ENCODE measurements at regions not wholly inside any gene's neighbourhood (a gene's known extent, or its start where the extent isn't known, plus 50 kb on each side); places are given as distances from the start of the nearest gene placed in this dataset.

- no peak for DNase-seq (ENCODE audit: low spot score)
Measured at GRCh38 chr12:124411953-124412645, 117.2 kb downstream of the RFLNA start.

- DNase-seq (ENCODE audit: low spot score), result no peak
Measured at GRCh38 chr12:124411281-124411878, 116.5 kb downstream of the RFLNA start.

DNA sequence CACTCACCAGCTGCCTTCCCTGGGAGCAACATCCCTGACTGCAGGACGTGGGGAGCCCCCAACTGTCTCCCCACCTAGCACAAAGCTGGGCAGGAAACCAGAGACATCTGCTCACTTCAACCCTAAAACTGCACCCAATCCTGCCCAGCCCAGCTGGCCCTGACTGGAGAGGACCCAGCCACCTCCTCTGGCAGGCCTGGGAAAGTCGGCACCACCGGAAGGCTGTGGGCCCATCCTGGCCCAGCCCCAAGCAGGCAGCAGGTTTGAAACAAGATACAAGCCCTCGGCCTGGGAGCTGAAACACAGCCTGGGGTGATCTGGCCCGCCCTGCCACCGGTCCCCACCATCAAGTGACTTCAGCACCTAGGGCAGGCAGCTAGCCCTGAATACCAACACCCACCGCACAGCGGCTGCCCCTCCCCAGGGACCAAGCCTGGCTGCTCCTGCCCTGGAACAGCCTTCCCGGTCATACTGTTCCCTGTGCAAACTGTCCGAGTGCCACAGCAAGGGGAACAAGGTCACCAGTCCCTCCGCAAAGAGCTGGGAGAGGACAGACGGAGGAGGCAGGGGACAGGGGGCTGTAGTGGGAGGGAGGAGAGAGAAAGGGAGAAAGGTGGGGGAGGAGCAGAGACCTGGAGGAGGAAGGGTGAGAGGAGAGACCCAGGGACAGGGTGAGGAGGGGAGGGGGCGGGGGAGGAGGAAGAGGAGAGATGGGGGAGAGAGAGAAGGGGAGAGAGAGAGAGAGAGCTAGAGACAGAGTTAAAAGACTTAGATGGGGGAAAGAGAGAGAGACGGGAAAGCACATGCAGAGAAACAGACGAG lies 115.7 kb downstream of the RFLNA start:
- no peak for DNase-seq (ENCODE audit: low spot score)

DNA sequence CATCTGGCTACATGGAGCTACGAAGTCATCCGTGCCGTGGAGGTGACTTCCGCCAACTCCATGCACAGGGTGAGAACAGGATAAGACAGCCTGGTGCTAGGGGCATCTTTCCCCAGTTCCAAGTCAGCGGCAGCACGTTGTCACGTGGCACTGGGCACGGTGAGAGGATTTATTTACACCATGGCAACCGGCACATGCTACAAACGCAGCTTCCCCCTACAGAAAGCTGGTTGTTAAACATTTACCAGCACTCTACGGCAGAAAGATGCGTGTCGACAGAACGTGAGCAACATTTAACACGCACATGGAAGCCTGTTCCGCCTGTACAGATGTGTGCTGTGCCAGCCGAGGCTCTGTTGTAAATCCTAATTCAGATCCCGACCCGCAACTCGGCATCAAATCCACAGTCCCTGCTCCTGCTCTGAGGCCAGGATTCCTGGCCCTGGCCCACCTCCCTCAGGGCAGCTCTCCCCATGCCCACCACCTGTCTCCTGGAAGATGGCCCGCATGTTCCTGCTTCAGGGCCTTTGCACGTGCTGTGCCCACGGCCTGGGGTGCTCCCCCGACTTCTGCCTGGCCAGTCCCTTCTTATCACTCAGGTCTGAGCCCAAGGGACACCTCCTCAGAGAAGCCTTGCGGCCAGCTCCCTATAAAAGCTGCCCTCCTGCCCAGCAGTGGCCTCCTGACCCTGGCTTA lies 114.1 kb downstream of the RFLNA start:
- no peak for DNase-seq (ENCODE audit: low spot score)

DNA sequence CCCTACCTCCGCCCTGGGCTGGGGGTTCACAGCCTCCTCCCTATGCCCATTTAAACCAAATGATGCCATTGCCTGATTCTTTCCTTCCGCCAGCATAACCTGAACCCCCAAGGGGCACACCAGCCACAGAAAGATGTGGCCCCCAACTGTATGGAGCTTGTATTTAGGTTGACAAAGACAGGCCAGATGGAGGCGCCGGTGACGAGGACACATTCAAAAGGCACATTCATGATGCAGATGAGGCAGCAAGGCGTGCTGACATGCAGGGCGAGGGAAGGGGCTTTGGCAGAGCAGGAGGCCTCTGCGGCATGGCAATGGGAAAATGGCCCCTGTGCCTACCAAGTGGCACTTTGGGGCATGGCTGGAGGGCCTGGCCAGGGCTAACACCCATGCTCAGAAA lies 112.2 kb downstream of the RFLNA start:
- DNase-seq (ENCODE audit: low spot score), result no peak

DNA sequence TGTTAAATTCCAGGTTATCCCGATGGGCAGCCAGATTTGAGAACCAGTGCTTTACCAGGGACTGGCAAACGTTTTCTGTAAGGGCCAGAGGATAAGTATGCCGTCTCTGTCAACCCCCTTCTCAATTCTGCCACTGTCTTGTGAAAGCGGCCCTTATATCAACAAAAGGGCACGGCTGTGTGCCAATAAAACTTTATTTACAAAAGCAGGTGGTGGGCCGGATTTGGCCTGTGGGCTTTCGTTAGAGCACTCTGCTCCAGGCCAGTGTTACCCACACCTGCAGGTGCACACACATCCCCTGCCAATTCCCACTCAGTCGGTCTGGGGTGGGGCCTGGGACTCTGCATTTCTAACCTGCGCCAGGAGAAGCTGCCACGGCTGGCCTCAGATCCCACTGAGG lies 111.2 kb downstream of the RFLNA start:
- no peak for DNase-seq (ENCODE audit: low spot score)

DNA sequence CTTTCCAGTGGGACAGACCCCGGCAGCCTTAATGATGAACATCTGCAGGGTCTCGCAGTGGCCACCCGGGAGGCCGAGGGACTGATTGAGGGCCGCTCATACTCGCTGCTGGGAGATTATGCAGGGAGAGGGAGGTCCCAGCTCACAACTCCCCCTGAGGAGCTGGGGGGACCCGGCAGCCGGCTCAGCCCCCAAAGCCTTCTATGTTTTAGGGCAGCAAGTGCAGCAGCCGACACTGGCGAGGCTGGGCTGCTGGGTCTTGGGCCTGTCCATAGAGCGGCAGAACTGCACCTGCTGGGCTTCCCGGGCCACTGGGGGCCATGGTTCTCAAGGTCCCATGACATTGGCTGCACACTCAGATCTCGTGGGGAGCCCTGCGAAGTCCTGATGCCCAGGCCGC lies 110.7 kb downstream of the RFLNA start:
- no peak for DNase-seq (ENCODE audit: low spot score)

- no peak for DNase-seq (ENCODE audit: low spot score)
Measured at GRCh38 chr12:124405151-124405550, 110.3 kb downstream of the RFLNA start.

- DNase-seq (ENCODE audit: low spot score), result no peak
Measured at GRCh38 chr12:124404162-124404784, 109.4 kb downstream of the RFLNA start.

DNA sequence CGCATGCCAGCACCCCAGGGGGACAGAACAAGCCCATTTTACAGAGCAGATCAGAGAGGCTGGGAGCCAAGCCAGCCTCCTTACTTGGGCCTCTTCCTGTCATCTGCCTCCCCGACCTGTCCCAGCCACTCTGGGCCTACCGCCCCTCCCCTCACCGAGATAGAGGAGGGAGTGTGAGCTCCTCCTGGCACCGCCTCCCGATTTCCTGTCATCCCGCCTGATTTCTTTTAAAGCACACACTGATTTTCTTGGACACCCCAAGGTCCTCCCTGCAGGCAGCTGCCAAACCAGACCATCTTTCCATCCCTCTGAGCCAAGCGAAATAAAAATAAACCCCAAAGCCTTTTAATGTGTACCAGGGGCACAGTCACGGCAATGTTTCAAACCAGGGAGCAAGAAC lies 108.4 kb downstream of the RFLNA start:
- DNase-seq (ENCODE audit: low spot score), result no peak

DNA sequence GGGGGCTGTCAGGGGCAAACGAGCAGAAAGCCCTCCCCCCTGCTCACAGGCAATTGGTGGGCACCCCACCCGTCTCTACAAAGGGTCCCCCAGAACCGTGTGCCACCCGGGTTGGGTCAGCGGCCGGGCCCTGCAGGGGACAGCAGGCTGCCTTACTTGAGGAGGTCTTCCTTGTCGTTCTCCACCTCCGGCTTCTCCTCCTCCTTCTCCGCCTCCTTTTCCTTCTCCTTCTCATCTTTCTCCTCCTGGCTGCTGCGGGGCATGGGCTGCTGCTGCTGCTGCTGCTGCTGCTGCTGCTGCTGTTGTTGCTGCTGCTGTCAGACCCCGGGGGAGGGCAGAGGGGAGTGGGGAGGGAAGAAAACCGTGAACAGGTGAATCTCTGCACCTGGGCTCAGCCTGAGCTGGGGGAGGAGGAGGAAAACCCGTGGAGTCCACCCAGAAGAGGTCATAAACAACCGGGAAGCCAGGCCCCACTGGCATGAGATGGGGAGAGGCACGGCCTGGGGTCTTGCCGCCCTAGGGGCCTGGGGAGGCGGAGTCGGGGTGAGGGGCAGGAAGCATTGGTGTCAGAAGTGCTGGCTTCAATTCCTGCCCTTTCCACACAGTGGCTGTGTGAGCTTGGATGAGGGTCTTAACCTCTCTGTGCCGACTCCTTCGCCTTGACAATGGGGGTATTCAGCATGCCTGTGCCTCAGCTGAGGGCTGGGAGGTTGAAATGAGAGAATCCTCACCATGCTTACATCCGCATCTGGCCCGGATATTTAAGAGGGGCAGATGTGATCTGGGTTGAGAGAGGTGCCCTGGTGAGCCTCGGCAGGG lies 107.6 kb downstream of the RFLNA start:
- no peak for DNase-seq (ENCODE audit: low spot score)

- DNase-seq (ENCODE audit: low spot score), result no peak
Measured at GRCh38 chr12:124401704-124402221, 106.9 kb downstream of the RFLNA start.

DNA sequence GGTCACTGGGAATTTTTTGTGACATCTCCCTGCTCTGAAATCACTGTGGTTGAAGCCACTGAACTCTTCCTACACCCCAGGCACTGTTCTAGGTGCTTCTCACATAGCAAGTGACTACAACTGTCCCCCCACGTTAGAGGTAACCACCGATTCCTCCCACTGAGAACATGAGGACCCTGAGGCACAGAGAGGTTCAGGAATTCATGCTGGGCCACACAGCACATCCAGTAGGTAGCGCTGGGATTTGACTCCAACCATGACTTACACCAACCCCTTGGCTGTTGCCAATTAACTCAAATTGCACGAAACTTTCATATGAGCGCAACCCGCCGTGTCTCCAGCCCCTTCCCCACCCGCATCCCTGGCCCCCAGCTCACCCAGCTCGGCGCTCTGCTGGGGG lies 105.2 kb downstream of the RFLNA start:
- DNase-seq (ENCODE audit: low spot score), result no peak

GRCh38 chr12:124399622-124400021 lies 104.7 kb downstream of the RFLNA start:
- peak; percentile 43 for DNase-seq (ENCODE audit: low spot score)

DNA sequence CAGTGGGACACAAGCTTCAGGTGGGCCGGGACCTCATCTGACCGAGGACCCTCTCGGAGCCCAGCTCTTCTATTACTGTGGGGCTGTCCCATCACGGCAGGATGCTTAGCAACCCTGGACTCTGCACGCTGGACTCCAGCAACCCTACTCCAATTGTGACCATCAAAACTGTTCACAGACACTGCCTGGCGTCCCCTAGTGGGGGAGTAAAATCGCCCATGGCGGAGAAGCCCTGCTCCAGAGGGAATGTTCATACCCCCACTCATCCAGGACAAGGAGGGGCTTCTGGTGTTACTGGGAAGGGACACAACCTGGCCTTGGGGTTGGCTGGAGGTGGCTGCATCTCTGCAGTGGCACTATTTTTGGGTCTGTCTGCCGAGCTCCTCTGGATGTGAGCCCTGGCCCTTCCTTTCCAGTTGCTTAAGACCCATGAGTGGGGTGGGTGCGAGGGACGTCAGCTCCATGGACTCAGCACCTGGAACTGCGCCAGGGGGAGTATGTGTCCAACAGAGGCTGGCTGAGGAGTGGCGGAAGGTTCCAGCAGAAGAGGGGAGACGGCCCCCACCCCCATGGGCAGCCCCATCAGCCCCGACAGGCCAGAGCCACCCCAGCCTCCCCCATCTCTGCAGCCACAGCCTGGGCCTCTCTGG lies 103.8 kb downstream of the RFLNA start:
- DNase-seq (ENCODE audit: low spot score), result no peak

DNA sequence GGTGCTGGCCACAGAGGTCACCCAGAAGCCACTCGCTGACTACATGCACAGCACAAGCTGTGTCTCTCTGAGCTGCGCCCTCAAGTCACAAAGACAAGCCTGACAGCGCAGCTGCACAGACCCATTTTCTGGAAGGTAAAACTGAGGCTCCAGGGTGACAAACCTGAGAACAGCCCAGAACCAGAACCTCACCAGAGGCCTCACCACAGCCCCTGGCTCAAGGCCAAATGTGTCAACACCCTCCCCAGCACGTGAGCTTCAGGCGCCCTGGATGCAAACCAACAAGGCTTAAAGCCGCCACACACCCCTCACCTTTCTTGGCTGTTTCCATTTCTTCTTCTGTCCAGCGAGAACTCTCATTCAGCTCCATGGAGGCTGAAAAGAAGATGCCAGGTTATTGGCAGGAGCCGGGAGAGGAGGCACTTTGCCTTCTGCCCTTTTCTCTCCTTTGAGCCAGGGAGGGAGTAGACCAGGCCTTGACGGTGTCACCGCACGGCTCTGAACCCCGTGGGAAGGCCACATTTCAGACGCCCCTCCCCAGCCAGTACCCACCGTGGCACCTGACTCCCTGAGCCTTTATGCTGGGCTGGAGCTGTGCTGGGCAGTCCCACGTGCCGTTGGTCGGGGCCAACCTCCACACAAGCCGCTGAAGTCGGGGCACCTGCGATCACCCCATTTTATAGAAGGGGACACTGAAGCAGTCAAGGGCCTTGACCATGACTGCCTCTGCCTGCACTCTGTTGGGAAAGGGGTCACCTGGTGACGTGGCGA lies 103.1 kb downstream of the RFLNA start:
- DNase-seq (ENCODE audit: low spot score), result no peak

GRCh38 chr12:124397399-124397679 lies 102.4 kb downstream of the RFLNA start:
- DNase-seq (ENCODE audit: low spot score), result no peak

GRCh38 chr12:124396544-124397398 lies 101.9 kb downstream of the RFLNA start:
- DNase-seq (ENCODE audit: low spot score), result no peak

DNA sequence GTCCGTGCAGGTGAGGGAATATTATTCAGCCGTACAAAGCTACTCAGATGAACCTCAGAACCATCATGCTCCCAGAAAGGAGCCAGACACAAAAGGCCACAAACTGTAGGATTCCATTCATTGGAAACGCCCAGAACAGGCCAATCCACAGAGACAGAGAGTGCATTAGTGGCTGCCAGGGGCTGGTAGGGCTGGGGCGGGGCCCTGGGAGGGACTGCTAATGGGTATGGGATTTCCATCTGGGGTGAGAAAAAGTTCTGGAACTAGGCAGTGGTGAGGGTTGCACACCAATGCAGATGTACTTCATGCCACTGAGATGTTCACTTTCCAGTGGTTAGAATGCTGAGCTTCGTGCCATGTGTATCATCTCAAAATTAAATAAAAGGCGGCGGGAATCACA lies 101.1 kb downstream of the RFLNA start:
- no peak for DNase-seq (ENCODE audit: low spot score)

Data from kidney capillary endothelial cell (primary cell).